ENCODE measurements at regions not wholly inside any gene's neighbourhood (a gene's known extent, or its start where the extent isn't known, plus 50 kb on each side); places are given as distances from the start of the nearest gene placed in this dataset.

DNA sequence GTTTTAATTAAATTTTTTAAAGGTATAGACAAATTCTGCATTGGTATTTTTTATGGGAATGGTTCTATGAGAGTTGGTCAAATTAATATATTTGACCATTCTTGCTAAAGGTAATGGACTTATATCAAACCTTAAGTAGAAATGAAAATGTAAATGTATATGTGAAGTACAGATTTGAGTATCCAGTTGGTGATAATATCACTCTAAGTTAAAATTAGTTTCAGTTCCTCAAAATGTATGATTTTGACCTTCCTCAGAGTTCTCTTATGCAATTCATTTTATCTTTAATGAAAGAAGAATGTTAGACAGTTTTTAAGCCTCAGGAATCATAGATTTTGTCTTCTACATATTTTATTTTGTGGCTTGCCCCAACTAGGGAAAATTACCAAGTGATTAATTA is 1291.5 kb upstream of the B3GALT2 start:
- no peak overlapping the region for H2AFZ ChIP-seq
- H3K36me3 ChIP-seq (replicated peaks; ENCODE audit: insufficient read depth, low read depth), result no peaks in the 10 kb centered on the region
- no peak overlapping the region for H3K4me3 ChIP-seq
- no peaks in the 10 kb centered on the region for H3K9me2 ChIP-seq (replicated peaks; ENCODE audit: insufficient read depth)
- no peaks in the 10 kb centered on the region for H3K27me3 ChIP-seq
- H3K27ac ChIP-seq, result no peak overlapping the region
- H3K4me2 ChIP-seq, result no peak overlapping the region
- no peaks in the 10 kb centered on the region for H3K79me2 ChIP-seq
- H4K20me1 ChIP-seq (ENCODE audit: insufficient read depth, poor library complexity, severe bottlenecking), result no peaks in the 10 kb centered on the region
- DNase-seq (ENCODE audit: low spot score), result no peak
- no peaks in the 10 kb centered on the region for H3K9me3 ChIP-seq (ENCODE audit: low read depth)
- no peaks in the 10 kb centered on the region for H3K4me1 ChIP-seq (ENCODE audit: insufficient read depth)
- no peak for TF ChIP-seq EZH2 (IDR thresholded peaks at IDR 0.05; ENCODE audit: borderline replicate concordance)
- TF ChIP-seq CTCF (IDR thresholded peaks at IDR 0.05; ENCODE audit: poor library complexity), result no peak
- no peak for TF ChIP-seq EZH2phosphoT487 (IDR thresholded peaks at IDR 0.05; ENCODE audit: low read depth, severe bottlenecking, unreplicated experiment)

DNA sequence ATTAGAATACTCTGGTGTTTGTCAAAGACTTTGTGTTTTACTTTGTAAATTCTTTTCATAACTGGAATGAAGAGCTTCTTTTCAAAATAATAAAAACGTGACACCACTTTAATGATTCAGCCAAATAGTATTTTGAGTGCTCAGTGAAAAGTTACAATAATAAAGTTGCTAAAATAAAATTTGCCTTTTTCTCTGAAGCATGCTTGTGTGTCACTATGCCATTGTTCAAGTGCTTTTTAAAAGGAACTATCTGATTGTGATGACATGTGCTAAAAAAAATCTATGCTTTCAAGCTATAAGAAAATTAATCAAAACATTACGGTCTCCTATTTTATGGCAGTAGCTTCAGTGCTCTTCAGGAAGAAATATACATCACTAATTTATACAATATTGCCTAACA is 1290.5 kb upstream of the B3GALT2 start:
- Histone ChIP-seq H3K27me3 (no peaks in the 10 kb centered on the region), H3K27ac (no peak overlapping the region), H3K4me3 (no peak overlapping the region), H2AFZ (no peak overlapping the region), H3K9me3 (ENCODE audit: low read depth) (no peaks in the 10 kb centered on the region), H3K4me2 (no peak overlapping the region), H3K79me2 (no peaks in the 10 kb centered on the region), H3K4me1 (ENCODE audit: insufficient read depth) (no peaks in the 10 kb centered on the region), H3K36me3 (replicated peaks; ENCODE audit: insufficient read depth, low read depth) (no peaks in the 10 kb centered on the region), H4K20me1 (ENCODE audit: insufficient read depth, poor library complexity, severe bottlenecking) (no peaks in the 10 kb centered on the region), H3K9me2 (replicated peaks; ENCODE audit: insufficient read depth) (no peaks in the 10 kb centered on the region)
- TF ChIP-seq EZH2phosphoT487 (IDR thresholded peaks at IDR 0.05; ENCODE audit: low read depth, severe bottlenecking, unreplicated experiment), result no peak
- no peak for DNase-seq (ENCODE audit: low spot score)
- 53% methylated on average over 2 of the region's 2 CpGs for WGBS (ENCODE audit: low lambda C conversion rate, missing lambda C conversion rate)

- H3K27ac ChIP-seq, result no peak overlapping the region
- H3K27me3 ChIP-seq, result no peaks in the 10 kb centered on the region
- no peaks in the 10 kb centered on the region for H4K20me1 ChIP-seq (ENCODE audit: insufficient read depth, poor library complexity, severe bottlenecking)
- H3K79me2 ChIP-seq, result no peaks in the 10 kb centered on the region
- WGBS (ENCODE audit: low lambda C conversion rate, missing lambda C conversion rate), result 81% methylated on average over 2 of the region's 2 CpGs
- no peaks in the 10 kb centered on the region for H3K9me3 ChIP-seq (ENCODE audit: low read depth)
- no peaks in the 10 kb centered on the region for H3K36me3 ChIP-seq (replicated peaks; ENCODE audit: insufficient read depth, low read depth)
- no peak overlapping the region for H3K4me3 ChIP-seq
- no peak overlapping the region for H2AFZ ChIP-seq
- DNase-seq (ENCODE audit: low spot score), result no peak
- no peak overlapping the region for H3K4me2 ChIP-seq
- no peaks in the 10 kb centered on the region for H3K9me2 ChIP-seq (replicated peaks; ENCODE audit: insufficient read depth)
- H3K4me1 ChIP-seq (ENCODE audit: insufficient read depth), result no peaks in the 10 kb centered on the region
- TF ChIP-seq EZH2phosphoT487 (IDR thresholded peaks at IDR 0.05; ENCODE audit: low read depth, severe bottlenecking, unreplicated experiment) (no peak), EZH2 (IDR thresholded peaks at IDR 0.05; ENCODE audit: borderline replicate concordance) (no peak), CTCF (IDR thresholded peaks at IDR 0.05; ENCODE audit: poor library complexity) (no peak)
Measured at GRCh38 chr1:194476351-194476750, 1289.9 kb upstream of the B3GALT2 start.

DNA sequence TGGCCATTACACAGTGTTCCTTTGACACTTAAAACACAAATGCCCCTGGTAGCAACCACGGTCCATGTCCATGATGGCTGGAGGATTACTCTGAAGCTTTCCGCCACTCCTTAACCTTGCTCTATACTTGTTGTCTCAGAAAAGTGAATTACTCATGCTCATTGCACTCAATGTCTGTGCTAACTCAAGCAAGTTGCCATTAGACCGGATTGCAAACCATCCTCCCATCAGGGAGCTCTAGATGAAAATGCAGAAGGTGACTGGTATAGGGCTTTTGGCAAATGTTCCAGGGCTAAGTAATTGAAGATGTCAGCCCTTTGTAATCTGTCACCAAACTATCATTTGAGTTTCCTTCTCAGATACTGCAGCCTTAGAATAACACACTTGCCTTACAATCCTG is 1288.3 kb upstream of the B3GALT2 start:
- H3K79me2 ChIP-seq, result no peaks in the 10 kb centered on the region
- no peaks in the 10 kb centered on the region for H3K36me3 ChIP-seq (replicated peaks; ENCODE audit: insufficient read depth, low read depth)
- TF ChIP-seq EZH2phosphoT487 (IDR thresholded peaks at IDR 0.05; ENCODE audit: low read depth, severe bottlenecking, unreplicated experiment) (no peak), EZH2 (IDR thresholded peaks at IDR 0.05; ENCODE audit: borderline replicate concordance) (no peak), CTCF (IDR thresholded peaks at IDR 0.05; ENCODE audit: poor library complexity) (no peak)
- H3K4me3 ChIP-seq, result no peak overlapping the region
- H3K9me2 ChIP-seq (replicated peaks; ENCODE audit: insufficient read depth), result no peaks in the 10 kb centered on the region
- H3K27ac ChIP-seq, result no peak overlapping the region
- H2AFZ ChIP-seq, result no peak overlapping the region
- no peaks in the 10 kb centered on the region for H3K9me3 ChIP-seq (ENCODE audit: low read depth)
- no peak overlapping the region for H3K4me2 ChIP-seq
- H4K20me1 ChIP-seq (ENCODE audit: insufficient read depth, poor library complexity, severe bottlenecking), result no peaks in the 10 kb centered on the region
- no peak for DNase-seq (ENCODE audit: low spot score)
- H3K4me1 ChIP-seq (ENCODE audit: insufficient read depth), result no peaks in the 10 kb centered on the region
- 87% methylated on average over 3 of the region's 3 CpGs for WGBS (ENCODE audit: low lambda C conversion rate, missing lambda C conversion rate)
- no peaks in the 10 kb centered on the region for H3K27me3 ChIP-seq
